HG02943 (cell line): ENCODE measurements at regions not wholly inside any gene's neighbourhood (a gene's known extent, or its start where the extent isn't known, plus 50 kb on each side); places are given as distances from the start of the nearest gene placed in this dataset.

Source experiments
- ATAC-seq: cut with Tn5 transposase; IDR thresholded peaks from one replicate; pipeline ENCODE4 v1.9.1; 2021; ENCODE audit warnings: mild to moderate bottlenecking, low read depth, moderate library complexity; ENCODE audit not compliant: unreplicated experiment

DNA sequence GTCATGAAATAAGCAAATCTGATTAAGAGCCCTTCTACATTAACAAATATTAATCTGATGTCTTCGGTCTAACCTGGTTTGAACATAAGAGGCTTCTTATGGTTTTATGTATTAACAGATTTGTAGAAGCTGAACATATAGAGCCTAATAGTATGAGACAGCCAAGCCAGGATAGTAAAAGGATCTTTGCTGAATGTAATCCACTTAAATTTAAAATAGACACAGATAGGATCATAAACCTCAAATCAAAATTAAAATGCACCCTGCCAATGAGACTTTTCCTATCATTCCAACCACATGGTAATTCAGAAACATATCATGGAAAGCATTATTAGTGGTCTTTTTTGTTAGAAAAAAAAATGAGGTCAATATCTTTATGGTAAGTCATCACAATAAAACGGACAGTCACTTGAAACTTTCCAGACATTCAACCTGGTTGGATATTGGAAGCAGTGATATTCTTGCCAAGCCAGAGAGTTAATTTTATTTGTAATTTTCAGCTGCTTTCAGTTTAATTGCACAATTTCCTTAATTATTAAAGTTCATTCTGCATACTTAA, 606.9 kb upstream of the SALL1 start:
- no peak for ATAC-seq

GRCh38 chr16:51757505-51757904, 606.4 kb upstream of the SALL1 start:
- no peak for ATAC-seq

DNA sequence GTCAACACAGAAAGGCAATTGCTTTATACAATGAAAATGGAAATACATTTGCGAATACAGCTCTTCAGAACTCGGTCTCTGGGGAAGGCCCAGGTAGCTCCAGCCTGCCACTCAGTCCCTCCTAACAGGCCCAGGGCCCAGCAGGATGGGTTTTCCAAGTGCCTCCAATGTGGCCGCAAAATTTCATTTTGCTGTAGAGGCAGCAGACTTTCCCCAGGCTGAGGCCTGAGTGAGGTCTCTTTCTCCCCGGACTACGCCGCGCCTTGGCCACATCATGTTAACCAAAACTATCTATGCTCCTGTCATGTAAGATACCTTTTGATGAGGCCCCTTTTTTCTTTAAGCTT, 606.0 kb upstream of the SALL1 start:
- ATAC-seq, result no peak

- ATAC-seq, result no peak
These were observed 605.5 kb upstream of the SALL1 start for GRCh38 chr16:51756447-51757123.

- no peak for ATAC-seq
These were observed 604.7 kb upstream of the SALL1 start for GRCh38 chr16:51755577-51756355.

GRCh38 chr16:51755039-51755501, 604.0 kb upstream of the SALL1 start:
- no peak for ATAC-seq

- ATAC-seq, result no peak
These were observed 602.5 kb upstream of the SALL1 start for GRCh38 chr16:51753467-51754127.

DNA sequence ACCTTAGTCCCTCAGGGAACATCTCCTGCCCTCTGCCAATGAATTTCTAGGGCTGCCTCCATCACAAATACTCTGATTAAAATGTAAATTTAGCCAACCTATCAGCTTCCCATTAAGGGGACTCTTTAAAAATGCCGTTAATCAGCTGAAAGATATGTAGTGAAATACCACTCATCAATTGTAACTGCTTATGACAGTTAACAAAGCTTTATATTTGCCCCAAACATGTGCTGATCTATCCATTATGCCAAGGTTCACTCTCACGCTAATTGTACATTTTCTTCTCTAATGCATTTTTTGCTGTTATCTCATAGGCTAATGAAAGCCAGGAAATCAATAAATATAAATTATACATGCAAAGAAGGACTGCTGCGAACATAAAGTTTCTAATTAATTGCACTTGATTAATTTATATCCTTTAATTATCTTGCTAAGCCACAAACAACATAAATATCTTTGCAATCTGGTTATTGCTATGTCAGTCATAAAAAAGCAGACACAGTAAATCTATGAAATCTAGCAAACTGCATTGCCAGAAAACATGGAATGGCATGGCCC, 601.4 kb upstream of the SALL1 start:
- no peak for ATAC-seq

GRCh38 chr16:51747329-51747728, 596.3 kb upstream of the SALL1 start:
- no peak for ATAC-seq

GRCh38 chr16:51734220-51734619, 583.1 kb upstream of the SALL1 start:
- no peak for ATAC-seq

DNA sequence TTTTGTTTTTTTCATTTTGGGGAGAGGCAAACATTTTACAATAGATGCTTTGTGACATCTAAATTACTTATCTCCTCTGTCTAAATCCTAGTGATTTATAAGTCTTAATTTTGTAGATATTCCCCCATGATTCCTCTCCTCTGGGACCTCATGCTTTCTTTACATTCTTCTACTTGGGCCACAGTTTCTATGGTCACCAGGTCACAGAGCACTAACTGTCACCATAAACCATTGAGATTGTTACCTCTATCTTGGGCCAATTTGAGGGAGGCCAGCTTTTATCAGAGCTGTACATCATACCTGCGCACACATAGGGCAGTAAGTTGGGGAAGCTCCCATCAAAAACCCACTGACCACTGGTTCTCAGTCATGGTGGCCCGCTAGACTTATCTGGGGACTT, 582.1 kb upstream of the SALL1 start:
- no peak for ATAC-seq

DNA sequence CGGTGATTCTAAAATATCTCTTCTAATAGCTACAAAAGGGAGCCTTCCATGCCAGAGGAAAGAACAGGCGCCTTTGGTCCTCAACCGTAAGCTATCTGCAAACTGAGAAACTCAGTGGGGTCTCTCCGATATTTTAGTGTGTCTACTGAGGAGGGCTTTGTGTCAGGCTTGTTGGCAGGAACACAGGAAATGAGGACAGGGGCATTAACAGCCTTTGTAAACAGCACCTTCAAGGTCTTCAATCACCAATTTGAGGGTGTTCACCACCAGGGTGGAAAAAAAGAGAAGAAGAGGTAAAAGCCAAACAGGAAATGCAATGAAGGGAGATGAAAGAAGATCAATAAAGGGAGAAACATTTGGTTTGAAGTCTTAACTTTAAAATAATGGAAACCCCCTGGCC, 580.1 kb upstream of the SALL1 start:
- no peak for ATAC-seq

DNA sequence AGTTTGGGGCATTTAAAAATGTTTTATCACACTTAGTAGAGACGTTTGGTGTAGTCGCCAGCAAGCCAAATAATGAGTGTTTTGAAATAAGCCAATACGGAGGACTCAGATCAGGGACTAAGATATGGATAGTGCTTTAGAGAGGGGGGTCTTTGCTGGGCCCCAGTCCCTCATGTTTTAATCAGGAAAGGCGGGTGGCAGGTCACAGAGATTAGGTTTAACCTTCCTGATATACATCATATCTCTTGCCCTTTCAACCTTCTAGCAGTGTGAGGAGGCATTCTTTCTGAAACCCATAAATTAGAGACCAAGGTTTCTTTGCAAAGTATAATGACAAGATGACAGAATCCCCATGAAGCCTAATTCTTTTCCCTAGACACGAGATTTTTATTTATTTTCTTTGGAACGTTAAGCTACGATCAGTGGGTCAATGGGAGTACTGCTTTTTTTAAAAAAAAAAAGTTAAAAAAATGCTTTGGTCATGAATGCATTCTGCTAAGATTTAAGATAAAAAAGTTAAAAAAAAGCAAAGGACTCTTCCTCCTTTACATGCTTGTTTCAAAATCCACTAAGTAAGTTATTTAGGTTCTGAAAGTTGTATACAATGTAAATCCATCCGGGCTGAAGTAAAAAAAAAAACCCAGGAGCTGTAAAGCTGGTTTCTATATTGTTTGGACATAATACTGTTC, 572.1 kb upstream of the SALL1 start:
- ATAC-seq, result no peak

DNA sequence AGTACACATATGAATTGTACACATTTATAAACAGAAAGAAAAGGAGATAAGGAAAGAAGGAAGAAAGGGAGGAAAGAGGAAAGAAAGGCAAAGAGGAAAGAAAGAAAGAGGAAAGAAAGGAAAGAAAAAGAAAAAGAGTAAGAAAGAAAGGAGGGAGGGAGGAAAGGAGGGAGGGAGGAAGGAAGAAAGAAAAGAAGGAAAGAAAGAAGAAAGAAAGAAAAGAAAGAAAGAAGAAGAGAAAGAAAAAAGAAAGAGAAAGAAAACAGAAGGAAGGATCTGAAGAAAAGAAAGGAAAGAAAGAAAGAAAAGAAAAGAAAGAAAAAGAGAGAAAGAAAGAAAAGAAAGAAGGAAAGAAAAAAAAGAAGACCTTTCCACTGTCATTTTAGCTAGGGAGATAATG, 571.4 kb upstream of the SALL1 start:
- no peak for ATAC-seq

- no peak for ATAC-seq
These were observed 568.3 kb upstream of the SALL1 start for GRCh38 chr16:51719376-51719775.

DNA sequence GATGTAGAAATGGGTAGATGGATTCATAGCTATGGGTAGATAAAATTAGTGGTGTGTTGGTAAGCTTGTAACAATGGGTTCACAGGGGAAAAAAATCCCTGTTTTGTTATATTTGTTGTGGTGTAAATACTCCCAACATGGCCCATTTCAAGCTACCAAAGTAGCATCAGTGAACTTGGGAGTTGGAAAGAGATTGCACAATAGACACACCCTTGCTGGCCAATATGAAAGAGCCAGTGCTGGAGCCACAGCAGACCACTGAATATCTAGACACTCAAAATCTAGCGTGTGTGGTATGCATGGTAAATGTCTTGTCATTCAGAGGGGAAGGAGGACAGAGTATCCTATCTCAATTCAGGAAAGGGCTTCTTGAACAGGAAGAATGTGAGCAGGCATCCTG, 565.1 kb upstream of the SALL1 start:
- ATAC-seq, result no peak

DNA sequence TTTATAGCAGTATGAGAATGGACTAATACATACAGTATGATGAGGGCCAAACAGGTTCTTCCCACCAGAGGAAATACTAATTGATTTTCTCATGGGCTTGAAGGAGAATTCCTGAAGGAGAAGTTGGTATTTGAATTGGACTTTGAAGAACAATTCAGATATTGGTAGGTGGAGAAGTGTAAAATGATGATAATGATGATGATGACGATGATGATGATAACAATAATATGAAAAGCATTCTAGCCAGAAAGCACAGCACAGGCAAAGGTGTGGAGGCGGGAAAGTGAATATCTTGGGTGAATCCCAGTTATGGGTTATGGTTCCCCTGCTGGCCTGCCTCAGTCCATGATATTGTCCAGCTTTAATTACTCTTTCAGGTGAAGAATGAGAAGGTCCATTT, 562.4 kb upstream of the SALL1 start:
- no peak for ATAC-seq

DNA sequence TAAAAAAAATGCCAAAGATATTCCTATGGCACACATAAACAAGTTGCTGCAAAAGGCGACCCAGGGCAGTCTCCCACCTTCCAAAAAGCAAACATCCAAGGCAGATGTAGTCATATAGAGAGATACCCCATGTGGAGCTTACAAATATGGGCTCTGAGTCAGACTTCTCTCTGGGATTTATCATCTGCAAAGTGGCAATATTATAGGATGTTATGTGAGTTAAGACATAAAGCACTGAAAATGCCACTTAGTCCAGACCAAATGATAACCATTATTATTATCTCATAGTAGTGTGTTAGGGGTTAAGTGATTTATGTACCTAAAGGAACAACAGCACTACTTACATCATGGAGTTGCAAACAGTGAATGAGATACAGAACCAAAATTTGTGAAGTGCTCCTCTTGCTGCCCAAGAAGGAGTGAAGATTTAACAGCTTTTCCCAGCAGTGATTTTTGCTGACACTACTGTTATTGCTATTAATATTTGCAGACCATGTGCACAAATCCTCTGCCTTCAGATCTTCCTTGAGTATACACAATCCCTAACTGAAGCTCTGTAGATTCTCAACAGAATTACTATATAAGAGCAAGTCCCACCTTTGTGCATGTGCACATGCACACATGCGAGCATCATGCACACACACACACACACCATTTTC, 560.0 kb upstream of the SALL1 start:
- ATAC-seq, result no peak

- ATAC-seq, result no peak
These were observed 559.1 kb upstream of the SALL1 start for GRCh38 chr16:51710186-51710585.

- no peak for ATAC-seq
These were observed 557.8 kb upstream of the SALL1 start for GRCh38 chr16:51708861-51709260.
